OCI-LY1 (cell line): ENCODE measurements at regions not wholly inside any gene's neighbourhood (a gene's known extent, or its start where the extent isn't known, plus 50 kb on each side); places are given as distances from the start of the nearest gene placed in this dataset.

Experiments used
- CTCF ChIP-seq: fragments of 200-600 bp; sonication (generic), shearing (Covaris generic); IDR thresholded peaks from 2 replicates; pipeline ENCODE4 v1.5.1; 2017; ENCODE audit warnings: mild to moderate bottlenecking, antibody characterized with exemption, low read length, moderate library complexity, mixed read lengths
- EZH2 ChIP-seq: fragments of 200-600 bp; sonication (generic), shearing (Covaris generic); IDR thresholded peaks from 2 replicates; pipeline ENCODE4 v1.8.0; 2017; ENCODE audit warnings: borderline replicate concordance, mixed run types, mild to moderate bottlenecking, antibody characterized with exemption, low read length, moderate library complexity, mixed read lengths

- no peak for TF ChIP-seq CTCF
- TF ChIP-seq EZH2, result no peak
Observed at GRCh38 chr14:65989981-65990380, 496.2 kb upstream of the CCDC196 start.
